ENCODE measurements at regions not wholly inside any gene's neighbourhood (a gene's known extent, or its start where the extent isn't known, plus 50 kb on each side); places are given as distances from the start of the nearest gene placed in this dataset.

GRCh38 chr6:133608620-133609019 lies 280.3 kb upstream of the TCF21 start:
- TF ChIP-seq CTCF (tag by site-specific recombination; IDR thresholded peaks at IDR 0.05), result no peak
- no peak for TF ChIP-seq REST (tag by site-specific recombination; IDR thresholded peaks at IDR 0.05)
- no peak for TF ChIP-seq ZBTB11 (tag by site-specific recombination; conservative IDR thresholded peaks at IDR 0.05; ENCODE audit: low read depth)

Data from HEK293 (cell line).